ENCODE measurements at regions not wholly inside any gene's neighbourhood (a gene's known extent, or its start where the extent isn't known, plus 50 kb on each side); places are given as distances from the start of the nearest gene placed in this dataset.

DNA sequence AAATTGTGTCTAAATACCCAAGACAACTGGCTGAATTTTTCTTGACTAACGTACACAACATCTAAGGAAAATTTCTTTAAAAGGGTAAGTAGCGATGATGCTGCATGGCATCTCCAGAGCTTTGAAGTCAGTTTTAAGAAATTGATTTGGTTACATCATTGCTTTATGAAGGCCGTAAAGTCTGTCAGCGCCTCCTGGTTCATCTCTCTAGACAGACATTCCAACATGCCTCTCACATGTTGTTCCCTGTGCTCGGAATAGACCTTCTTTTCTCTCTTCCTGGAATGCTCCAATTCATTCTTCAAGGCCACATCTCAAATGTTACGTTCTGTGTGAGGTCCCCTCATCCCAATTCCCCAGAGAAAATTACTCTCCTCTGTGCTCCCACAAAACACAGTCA is 108.7 kb upstream of the SSBP2 start:
- TF ChIP-seq, protein P1, sequence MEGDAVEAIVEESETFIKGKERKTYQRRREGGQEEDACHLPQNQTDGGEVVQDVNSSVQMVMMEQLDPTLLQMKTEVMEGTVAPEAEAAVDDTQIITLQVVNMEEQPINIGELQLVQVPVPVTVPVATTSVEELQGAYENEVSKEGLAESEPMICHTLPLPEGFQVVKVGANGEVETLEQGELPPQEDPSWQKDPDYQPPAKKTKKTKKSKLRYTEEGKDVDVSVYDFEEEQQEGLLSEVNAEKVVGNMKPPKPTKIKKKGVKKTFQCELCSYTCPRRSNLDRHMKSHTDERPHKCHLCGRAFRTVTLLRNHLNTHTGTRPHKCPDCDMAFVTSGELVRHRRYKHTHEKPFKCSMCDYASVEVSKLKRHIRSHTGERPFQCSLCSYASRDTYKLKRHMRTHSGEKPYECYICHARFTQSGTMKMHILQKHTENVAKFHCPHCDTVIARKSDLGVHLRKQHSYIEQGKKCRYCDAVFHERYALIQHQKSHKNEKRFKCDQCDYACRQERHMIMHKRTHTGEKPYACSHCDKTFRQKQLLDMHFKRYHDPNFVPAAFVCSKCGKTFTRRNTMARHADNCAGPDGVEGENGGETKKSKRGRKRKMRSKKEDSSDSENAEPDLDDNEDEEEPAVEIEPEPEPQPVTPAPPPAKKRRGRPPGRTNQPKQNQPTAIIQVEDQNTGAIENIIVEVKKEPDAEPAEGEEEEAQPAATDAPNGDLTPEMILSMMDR (conservative IDR thresholded peaks at IDR 0.05 in 1 of 2, IDR thresholded peaks at IDR 0.05 in 1 of 2; ENCODE audit: extremely low read depth in 1 of 2, insufficient read depth in 1 of 2, low read depth in 1 of 2, low read length in 2 of 2) = no peak
- TF ChIP-seq EZH2 (IDR thresholded peaks at IDR 0.05; ENCODE audit: borderline replicate concordance, low read length) = no peak

All from mammary epithelial cell (primary cell).